Spleen (tissue), 7 donors: ENCODE measurements at regions not wholly inside any gene's neighbourhood (a gene's known extent, or its start where the extent isn't known, plus 50 kb on each side); places are given as distances from the start of the nearest gene placed in this dataset.

Source experiments
- POLR2AphosphoS5 ChIP-seq, 3 donors: sonication (generic); formaldehyde crosslinking; IDR thresholded peaks; one replicate each; pipeline ENCODE4 v1.5.1; 2017; ENCODE audit warnings: antibody characterized with exemption in 3 of 3
- TF ChIP-seq, protein P1 (sequence below), 11 experiments: fragments of 200-600 bp in 7 of 11; fragments of 450-650 bp in 4 of 11; sonication (generic) in 4 of 11; IDR thresholded peaks in 8 of 11; conservative IDR thresholded peaks in 3 of 11; 1 replicate in 7 of 11; 2 replicates in 4 of 11; pipeline versions ENCODE4 v1.4.0 to v1.8.0; 2016 to 2021; ENCODE audit warnings: antibody characterized with exemption in 11 of 11, inconsistent platforms in 4 of 11, mild to moderate bottlenecking in 1 of 11
- donor health status: DM: no; HTN: no; CAD: no; lungs with moderate emphysema.
- donor health status: DM: no; HTN: no; CAD: no.
- donor health status: DM: no; HTN: no; CAD: no.

DNA sequence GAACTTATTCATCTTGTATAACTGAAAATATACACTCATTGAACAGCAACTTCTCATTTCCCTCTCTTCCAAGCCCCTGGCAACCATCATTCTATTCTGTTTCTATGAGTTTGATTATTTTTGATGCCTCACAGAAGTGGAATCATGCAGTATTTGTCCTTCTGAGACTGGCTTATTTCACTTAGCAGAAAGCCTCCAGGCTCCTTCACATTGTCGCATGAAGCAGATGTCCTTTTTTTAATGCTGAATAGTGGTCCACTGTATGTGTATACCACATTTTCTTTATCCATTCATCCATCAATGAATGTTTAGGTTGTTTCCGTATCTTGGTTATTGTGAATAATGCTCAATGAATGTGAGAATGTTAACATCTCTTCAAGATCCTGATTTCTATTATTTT is 238.2 kb upstream of the KLF14 start:
- TF ChIP-seq POLR2AphosphoS5 (IDR thresholded peaks at IDR 0.05), result no peak
- TF ChIP-seq, protein P1, sequence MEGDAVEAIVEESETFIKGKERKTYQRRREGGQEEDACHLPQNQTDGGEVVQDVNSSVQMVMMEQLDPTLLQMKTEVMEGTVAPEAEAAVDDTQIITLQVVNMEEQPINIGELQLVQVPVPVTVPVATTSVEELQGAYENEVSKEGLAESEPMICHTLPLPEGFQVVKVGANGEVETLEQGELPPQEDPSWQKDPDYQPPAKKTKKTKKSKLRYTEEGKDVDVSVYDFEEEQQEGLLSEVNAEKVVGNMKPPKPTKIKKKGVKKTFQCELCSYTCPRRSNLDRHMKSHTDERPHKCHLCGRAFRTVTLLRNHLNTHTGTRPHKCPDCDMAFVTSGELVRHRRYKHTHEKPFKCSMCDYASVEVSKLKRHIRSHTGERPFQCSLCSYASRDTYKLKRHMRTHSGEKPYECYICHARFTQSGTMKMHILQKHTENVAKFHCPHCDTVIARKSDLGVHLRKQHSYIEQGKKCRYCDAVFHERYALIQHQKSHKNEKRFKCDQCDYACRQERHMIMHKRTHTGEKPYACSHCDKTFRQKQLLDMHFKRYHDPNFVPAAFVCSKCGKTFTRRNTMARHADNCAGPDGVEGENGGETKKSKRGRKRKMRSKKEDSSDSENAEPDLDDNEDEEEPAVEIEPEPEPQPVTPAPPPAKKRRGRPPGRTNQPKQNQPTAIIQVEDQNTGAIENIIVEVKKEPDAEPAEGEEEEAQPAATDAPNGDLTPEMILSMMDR (IDR thresholded peaks at IDR 0.05 in 8 of 11, conservative IDR thresholded peaks at IDR 0.05 in 3 of 11), result no peak
